SKM-1 (cell line): ENCODE measurements at regions not wholly inside any gene's neighbourhood (a gene's known extent, or its start where the extent isn't known, plus 50 kb on each side); places are given as distances from the start of the nearest gene placed in this dataset.

ENCODE experiments used
- DNase-seq: peaks from one replicate; lab custom pipeline; 2025; ENCODE audit not compliant: unreplicated experiment; lab: John Stamatoyannopoulos, UW

- no peak for DNase-seq
Observed at GRCh38 chr17:34114174-34114573, 140.9 kb upstream of the CCL2 start.

GRCh38 chr17:34116306-34116705, 138.8 kb upstream of the CCL2 start:
- no peak for DNase-seq

- no peak for DNase-seq
Observed at GRCh38 chr17:34117332-34117731, 137.8 kb upstream of the CCL2 start.

- no peak for DNase-seq
Observed at GRCh38 chr17:34117811-34118210, 137.3 kb upstream of the CCL2 start.

GRCh38 chr17:34118564-34118963, 136.5 kb upstream of the CCL2 start:
- no peak for DNase-seq

- DNase-seq: no peak
Observed at GRCh38 chr17:34121311-34121710, 133.8 kb upstream of the CCL2 start.

GRCh38 chr17:34122515-34122914, 132.6 kb upstream of the CCL2 start:
- no peak for DNase-seq

GRCh38 chr17:34125010-34125409, 130.1 kb upstream of the CCL2 start:
- no peak for DNase-seq

- no peak for DNase-seq
Observed at GRCh38 chr17:34125921-34126320, 129.2 kb upstream of the CCL2 start.

GRCh38 chr17:34126496-34126895, 128.6 kb upstream of the CCL2 start:
- no peak for DNase-seq

- no peak for DNase-seq
Observed at GRCh38 chr17:34126965-34127364, 128.1 kb upstream of the CCL2 start.

- DNase-seq: no peak
Observed at GRCh38 chr17:34130544-34130943, 124.5 kb upstream of the CCL2 start.

- no peak for DNase-seq
Observed at GRCh38 chr17:34131386-34131785, 123.7 kb upstream of the CCL2 start.

GRCh38 chr17:34133350-34133749, 121.7 kb upstream of the CCL2 start:
- DNase-seq: no peak

- DNase-seq: no peak
Observed at GRCh38 chr17:34135841-34136240, 119.2 kb upstream of the CCL2 start.

GRCh38 chr17:34140006-34140405, 115.1 kb upstream of the CCL2 start:
- DNase-seq: no peak

GRCh38 chr17:34141590-34141989, 113.5 kb upstream of the CCL2 start:
- no peak for DNase-seq

GRCh38 chr17:34143430-34143829, 111.7 kb upstream of the CCL2 start:
- DNase-seq: no peak

GRCh38 chr17:34146440-34147043, 108.5 kb upstream of the CCL2 start:
- no peak for DNase-seq

GRCh38 chr17:34151102-34151501, 104.0 kb upstream of the CCL2 start:
- no peak for DNase-seq

- DNase-seq: no peak
Observed at GRCh38 chr17:34153991-34154390, 101.1 kb upstream of the CCL2 start.

GRCh38 chr17:34154961-34155730, 99.9 kb upstream of the CCL2 start:
- no peak for DNase-seq

- no peak for DNase-seq
Observed at GRCh38 chr17:34155947-34156346, 99.1 kb upstream of the CCL2 start.
